HEK293T (cell line): ENCODE measurements at regions not wholly inside any gene's neighbourhood (a gene's known extent, or its start where the extent isn't known, plus 50 kb on each side); places are given as distances from the start of the nearest gene placed in this dataset.

Experiments used
- CTCF ChIA-PET: fragments of 350-600 bp; formaldehyde crosslinking; extraction: SDS; loops from one replicate; lab custom pipeline; 2021; ENCODE audit warnings: antibody characterized with exemption, inconsistent platforms; lab: Yijun Ruan, JAX
- POLR2A ChIA-PET: fragments of 350-600 bp; formaldehyde crosslinking; extraction: SDS; loops from one replicate; lab custom pipeline; 2020; ENCODE audit warnings: antibody characterized with exemption, inconsistent platforms; lab: Yijun Ruan, JAX
- DNase-seq: peaks from one replicate; pipeline ENCODE4 v3.0.0; 2012; ENCODE audit warnings: mixed read lengths; ENCODE audit errors: extremely low spot score
- ARNT ChIP-seq: fragments of 450-650 bp; IDR thresholded peaks from 2 replicates; pipeline ENCODE4 v1.6.1; 2017; ENCODE audit warnings: mild to moderate bottlenecking
- BHLHE40 ChIP-seq: fragments of 450-650 bp; IDR thresholded peaks from 2 replicates; pipeline ENCODE4 v1.6.1; 2016; ENCODE audit warnings: mild to moderate bottlenecking, moderate library complexity, borderline replicate concordance
- CTBP1 ChIP-seq: fragments of 450-650 bp; IDR thresholded peaks from 2 replicates; pipeline ENCODE4 v1.6.1; 2016; ENCODE audit warnings: borderline replicate concordance
- ELF4 ChIP-seq: fragments of 450-650 bp; IDR thresholded peaks from 2 replicates; pipeline ENCODE4 v1.6.1; 2017; ENCODE audit warnings: antibody characterized with exemption
- FOXA1 ChIP-seq: fragments of 450-650 bp; IDR thresholded peaks from 2 replicates; pipeline ENCODE4 v1.6.1; 2016; ENCODE audit warnings: mild to moderate bottlenecking
- FOXK2 ChIP-seq: fragments of 450-650 bp; IDR thresholded peaks from 2 replicates; pipeline ENCODE4 v1.6.1; 2016; ENCODE audit warnings: mild to moderate bottlenecking
- FOXM1 ChIP-seq: fragments of 450-650 bp; IDR thresholded peaks from 2 replicates; pipeline ENCODE4 v1.6.1; 2017; ENCODE audit warnings: mild to moderate bottlenecking, borderline replicate concordance
- HDGF ChIP-seq: fragments of 450-650 bp; IDR thresholded peaks from 2 replicates; pipeline ENCODE4 v1.6.1; 2017; ENCODE audit warnings: antibody characterized with exemption, borderline replicate concordance
- L3MBTL2 ChIP-seq: fragments of 450-650 bp; conservative IDR thresholded peaks from 2 replicates; pipeline ENCODE4 v1.6.1; 2016; ENCODE audit warnings: mild to moderate bottlenecking
- LEF1 ChIP-seq: fragments of 450-650 bp; IDR thresholded peaks from 2 replicates; pipeline ENCODE4 v1.6.1; 2017; ENCODE audit warnings: mild to moderate bottlenecking, borderline replicate concordance
- NFRKB ChIP-seq: fragments of 450-650 bp; IDR thresholded peaks from 2 replicates; pipeline ENCODE4 v1.6.1; 2016; ENCODE audit warnings: mild to moderate bottlenecking, moderate library complexity
- PKNOX1 ChIP-seq: fragments of 450-650 bp; IDR thresholded peaks from 2 replicates; pipeline ENCODE4 v1.6.1; 2016
- SP1 ChIP-seq: fragments of 450-650 bp; IDR thresholded peaks from 2 replicates; pipeline ENCODE4 v1.6.1; 2017
- SUZ12 ChIP-seq: fragments of 450-650 bp; IDR thresholded peaks from 2 replicates; pipeline ENCODE4 v1.6.1; 2016; ENCODE audit warnings: mild to moderate bottlenecking
- TARDBP ChIP-seq: fragments of 450-650 bp; IDR thresholded peaks from 2 replicates; pipeline ENCODE4 v1.6.1; 2016
- ZNF384 ChIP-seq: fragments of 450-650 bp; IDR thresholded peaks from 2 replicates; pipeline ENCODE4 v1.6.1; 2016

GRCh38 chr6:23905133-23905815 lies 220.7 kb upstream of the NRSN1 start:
- ChIA-PET POLR2A (no interaction called here), CTCF (no interaction called here)
- DNase-seq, result no peak
- no peak for TF ChIP-seq ARNT
- TF ChIP-seq ELF4, result no peak
- TF ChIP-seq SUZ12, result no peak
- no peak for TF ChIP-seq PKNOX1
- TF ChIP-seq FOXM1, result no peak
- TF ChIP-seq FOXA1, result no peak
- no peak for TF ChIP-seq HDGF
- no peak for TF ChIP-seq TARDBP
- TF ChIP-seq FOXK2, result no peak
- no peak for TF ChIP-seq L3MBTL2
- no peak for TF ChIP-seq SP1
- no peak for TF ChIP-seq NFRKB
- no peak for TF ChIP-seq CTBP1
- TF ChIP-seq LEF1, result no peak
- TF ChIP-seq ZNF384, result no peak
- TF ChIP-seq BHLHE40, result no peak

GRCh38 chr6:23910420-23910819 lies 215.6 kb upstream of the NRSN1 start:
- POLR2A ChIA-PET, result no interaction called here
- TF ChIP-seq NFRKB (no peak), BHLHE40 (no peak), LEF1 (no peak), CTBP1 (no peak), FOXA1 (no peak), PKNOX1 (no peak)
- CTCF ChIA-PET, result no interaction called here
- no peak for DNase-seq

- no peak for TF ChIP-seq L3MBTL2
- no peak for TF ChIP-seq BHLHE40
- no peak for DNase-seq
- CTCF ChIA-PET, result no interaction called here
- POLR2A ChIA-PET, result no interaction called here
These were observed 198.1 kb upstream of the NRSN1 start for GRCh38 chr6:23927935-23928334.

GRCh38 chr6:23929201-23929600 lies 196.8 kb upstream of the NRSN1 start:
- TF ChIP-seq FOXA1 (no peak), TARDBP (no peak), FOXM1 (no peak), ZNF384 (no peak), ELF4 (no peak), L3MBTL2 (no peak), SUZ12 (no peak), SP1 (no peak), CTBP1 (no peak), PKNOX1 (no peak), FOXK2 (no peak), NFRKB (no peak), ARNT (no peak), BHLHE40 (no peak), HDGF (no peak), LEF1 (no peak)
- ChIA-PET CTCF (no interaction called here), POLR2A (no interaction called here)
- DNase-seq, result no peak

- DNase-seq, result no peak
- TF ChIP-seq SP1, result no peak
- no peak for TF ChIP-seq HDGF
- TF ChIP-seq L3MBTL2, result no peak
- TF ChIP-seq NFRKB, result no peak
- no peak for TF ChIP-seq TARDBP
- no peak for TF ChIP-seq LEF1
- TF ChIP-seq PKNOX1, result no peak
- no peak for TF ChIP-seq ARNT
- TF ChIP-seq ELF4, result no peak
- no peak for TF ChIP-seq SUZ12
- TF ChIP-seq ZNF384, result no peak
- no peak for TF ChIP-seq CTBP1
- TF ChIP-seq FOXM1, result no peak
- TF ChIP-seq FOXK2, result no peak
- no peak for TF ChIP-seq BHLHE40
- TF ChIP-seq FOXA1, result no peak
- CTCF ChIA-PET, result no interaction called here
- POLR2A ChIA-PET, result no interaction called here
These were observed 185.5 kb upstream of the NRSN1 start for GRCh38 chr6:23940466-23940865.

DNA sequence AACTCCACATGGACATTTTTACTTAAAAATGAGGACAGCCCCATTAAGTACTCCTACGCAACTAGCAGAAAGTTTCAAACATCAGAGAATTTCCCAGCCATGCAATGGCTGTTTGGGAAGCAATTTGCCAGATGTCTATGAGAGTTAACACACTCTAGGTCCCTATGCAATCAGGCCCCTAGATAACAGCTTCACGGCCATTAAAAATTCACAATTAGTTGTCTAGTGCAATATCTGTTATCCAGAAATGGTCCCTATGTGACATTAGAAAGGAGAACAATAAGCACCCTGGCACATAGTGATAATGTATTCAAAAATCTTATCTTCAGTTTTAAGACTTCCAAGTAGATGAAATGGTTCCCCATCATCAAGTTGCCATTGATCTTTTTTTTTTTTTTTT lies 174.3 kb upstream of the NRSN1 start:
- ChIA-PET POLR2A (no interaction called here), CTCF (no interaction called here)
- TF ChIP-seq FOXA1 (no peak), HDGF (no peak), SP1 (no peak), PKNOX1 (no peak), TARDBP (no peak), ZNF384 (no peak), LEF1 (no peak), CTBP1 (no peak), FOXK2 (no peak), ELF4 (no peak)
- no peak for DNase-seq
